GM21360 (cell line): ENCODE measurements at regions not wholly inside any gene's neighbourhood (a gene's known extent, or its start where the extent isn't known, plus 50 kb on each side); places are given as distances from the start of the nearest gene placed in this dataset.
A peak's percentile ranks its signal among the peaks of the same experiment; 100 is the strongest.
"Not testable (repeated sequence)": the region's sequence is repeated elsewhere in the genome, so short reads cannot be mapped to it uniquely, and the experiment has no call there.

Experiments used
- ATAC-seq: cut with Tn5 transposase; IDR thresholded peaks from one replicate; pipeline ENCODE4 v1.9.1; 2021; ENCODE audit warnings: mild to moderate bottlenecking, moderate library complexity; ENCODE audit not compliant: unreplicated experiment

GRCh38 chr10:123375097-123375496, 220.9 kb downstream of the BUB3 start:
- no peak for ATAC-seq

DNA sequence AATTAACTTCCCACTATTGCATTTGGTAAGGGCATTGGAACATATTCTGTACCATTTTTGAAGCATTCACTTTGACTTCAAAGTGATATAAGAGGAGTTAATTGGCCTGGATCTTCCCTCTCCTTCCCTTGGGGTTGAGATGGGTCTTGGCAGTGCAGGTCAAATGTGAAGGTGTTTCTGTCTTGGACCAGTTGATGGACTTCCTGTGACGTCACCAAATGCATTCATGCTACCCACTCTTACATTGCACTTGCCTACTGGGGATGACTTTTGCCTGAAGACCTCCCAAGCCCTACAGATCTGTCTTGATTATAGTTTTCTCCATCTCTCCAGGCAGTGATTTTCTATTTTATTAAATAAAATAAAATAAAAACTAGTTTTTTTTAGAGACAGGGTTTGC, 221.5 kb downstream of the BUB3 start:
- ATAC-seq, result no peak

- no peak for ATAC-seq
These were observed 223.7 kb downstream of the BUB3 start for GRCh38 chr10:123377883-123378282.

DNA sequence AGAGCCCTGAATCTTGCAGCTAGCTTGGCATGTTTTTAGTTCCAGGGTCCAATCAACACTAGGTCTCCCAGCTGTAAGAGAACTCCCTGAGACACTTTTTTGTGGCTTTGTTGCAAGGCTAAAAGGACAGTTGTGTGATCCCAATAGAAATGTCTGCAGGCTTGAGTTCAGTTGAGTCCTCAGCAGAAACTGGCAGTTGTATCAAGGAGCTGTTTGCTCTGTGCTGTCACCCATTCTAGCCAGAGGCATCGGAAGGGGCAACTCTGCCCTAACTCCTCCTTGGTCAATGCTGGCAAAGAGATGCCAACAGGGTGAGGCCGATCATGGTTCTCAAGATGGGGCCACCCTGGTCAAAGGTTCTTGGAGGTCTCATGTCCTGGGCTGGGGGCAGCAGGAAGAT, 224.1 kb downstream of the BUB3 start:
- ATAC-seq, result no peak

GRCh38 chr10:123379156-123379555, 225.0 kb downstream of the BUB3 start:
- no peak for ATAC-seq

GRCh38 chr10:123380491-123381085, 226.4 kb downstream of the BUB3 start:
- no peak for ATAC-seq

DNA sequence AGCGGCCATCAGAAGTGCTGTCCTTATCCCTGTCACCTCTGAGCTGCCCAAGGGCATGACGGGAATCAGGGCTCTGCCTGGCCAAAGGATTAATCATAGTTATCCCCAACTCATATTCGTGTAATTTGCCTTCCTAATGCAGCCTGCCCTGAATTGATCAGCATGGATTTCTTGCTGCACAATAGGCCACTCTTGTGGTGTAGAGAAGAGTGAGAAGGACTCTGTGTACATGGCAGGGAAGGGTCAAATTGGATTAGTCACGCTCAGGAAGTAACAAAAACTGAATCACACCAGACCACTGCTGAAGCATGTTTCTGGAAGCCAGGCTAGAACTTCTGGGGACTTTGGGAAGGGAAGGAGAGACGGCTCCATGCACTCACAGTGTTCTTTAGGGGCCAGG, 227.0 kb downstream of the BUB3 start:
- no peak for ATAC-seq

GRCh38 chr10:123382491-123382890, 228.3 kb downstream of the BUB3 start:
- ATAC-seq, result no peak

DNA sequence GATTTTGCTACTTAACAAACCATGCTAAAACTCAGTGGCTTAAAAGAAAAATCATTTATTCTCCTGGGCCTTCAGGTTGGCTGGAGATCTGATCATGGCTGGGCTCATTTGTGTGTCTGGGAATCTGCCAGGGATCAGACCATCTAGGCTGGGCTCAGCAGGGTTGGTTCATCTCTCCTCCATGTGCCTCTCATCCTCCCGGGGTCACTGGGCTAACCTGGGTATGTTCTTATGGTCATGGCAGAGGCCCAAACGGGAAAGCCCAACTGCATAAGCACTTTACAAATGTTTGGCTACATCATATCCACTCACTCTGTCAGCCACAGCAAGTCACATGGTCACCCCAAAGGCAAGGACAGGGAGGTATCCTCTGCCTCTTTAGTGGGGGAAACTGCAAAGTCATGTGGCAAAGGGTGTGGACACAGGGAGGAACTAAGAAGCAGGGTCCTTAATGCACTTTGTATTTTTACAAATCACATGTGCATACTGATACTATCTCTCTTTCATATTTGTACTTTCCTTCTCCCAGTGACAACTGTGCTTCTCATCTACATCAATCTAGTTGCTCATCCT, 231.4 kb downstream of the BUB3 start:
- no peak for ATAC-seq

- ATAC-seq, result no peak
These were observed 235.3 kb downstream of the BUB3 start for GRCh38 chr10:123389520-123389919.

- no peak for ATAC-seq
These were observed 236.1 kb downstream of the BUB3 start for GRCh38 chr10:123390332-123390731.

GRCh38 chr10:123390874-123391273, 236.7 kb downstream of the BUB3 start:
- ATAC-seq, result no peak

GRCh38 chr10:123391275-123392028, 237.2 kb downstream of the BUB3 start:
- peak; percentile 31 for ATAC-seq

DNA sequence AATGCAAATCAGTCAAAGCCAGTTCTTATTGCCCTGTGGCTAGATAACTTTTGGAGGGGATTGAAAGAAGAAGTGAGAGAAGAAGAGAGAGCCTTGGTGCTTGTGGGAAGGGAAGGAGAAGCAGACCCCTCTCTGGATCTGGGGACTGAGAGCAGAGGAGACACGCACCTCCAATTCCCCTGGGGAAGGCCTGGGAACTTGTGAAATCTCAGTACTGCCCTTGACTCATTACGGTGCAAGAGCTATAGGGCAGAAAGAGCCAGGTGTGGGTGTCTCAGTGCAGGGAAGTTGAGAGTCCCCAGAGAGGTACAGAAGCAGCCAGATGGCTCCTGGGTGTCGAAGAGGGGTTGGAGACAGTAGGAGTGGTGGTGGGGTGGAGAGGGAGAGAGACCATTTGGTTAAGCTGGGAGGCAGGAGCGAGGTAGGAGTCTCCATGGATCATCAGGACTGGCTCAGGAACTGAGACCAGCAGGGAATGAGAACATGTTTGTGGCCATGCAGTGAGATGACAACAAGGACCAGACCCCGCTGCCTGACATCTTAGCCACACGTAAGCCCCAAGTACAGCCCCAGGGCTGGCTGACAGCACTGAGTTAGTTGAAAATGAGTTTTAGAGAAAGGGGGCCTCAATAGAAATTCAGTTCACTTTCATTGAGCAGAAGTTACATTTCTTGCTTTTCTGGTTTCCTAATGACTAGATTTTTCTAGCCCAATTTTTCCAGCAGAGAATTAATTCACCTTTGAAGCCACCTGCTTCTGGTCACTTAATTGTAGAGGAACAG, 238.2 kb downstream of the BUB3 start:
- peak; percentile 83 for ATAC-seq

GRCh38 chr10:123393170-123393569, 239.0 kb downstream of the BUB3 start:
- ATAC-seq, result no peak

DNA sequence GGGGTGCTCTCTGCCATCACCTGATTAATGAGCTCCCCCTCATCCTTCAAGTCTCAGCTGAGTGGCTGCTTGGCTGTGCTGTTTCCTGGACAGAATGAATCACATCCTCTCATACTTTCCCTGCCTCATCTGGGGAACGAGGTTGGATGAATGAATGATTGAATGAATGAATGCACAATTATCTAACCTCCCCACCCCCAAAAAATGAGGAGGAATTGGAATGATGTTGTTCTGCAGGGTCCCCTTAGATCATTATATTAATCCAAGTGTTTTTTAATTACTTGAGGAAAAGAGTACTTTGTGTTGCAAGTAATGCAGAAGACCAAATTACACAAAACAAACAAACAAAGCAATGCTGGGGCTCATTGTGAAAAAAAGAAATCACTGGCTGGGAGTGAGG, 240.2 kb downstream of the BUB3 start:
- no peak for ATAC-seq

GRCh38 chr10:123395234-123395633, 241.0 kb downstream of the BUB3 start:
- ATAC-seq, result not testable (repeated sequence)

GRCh38 chr10:123395906-123396305, 241.7 kb downstream of the BUB3 start:
- no peak for ATAC-seq

DNA sequence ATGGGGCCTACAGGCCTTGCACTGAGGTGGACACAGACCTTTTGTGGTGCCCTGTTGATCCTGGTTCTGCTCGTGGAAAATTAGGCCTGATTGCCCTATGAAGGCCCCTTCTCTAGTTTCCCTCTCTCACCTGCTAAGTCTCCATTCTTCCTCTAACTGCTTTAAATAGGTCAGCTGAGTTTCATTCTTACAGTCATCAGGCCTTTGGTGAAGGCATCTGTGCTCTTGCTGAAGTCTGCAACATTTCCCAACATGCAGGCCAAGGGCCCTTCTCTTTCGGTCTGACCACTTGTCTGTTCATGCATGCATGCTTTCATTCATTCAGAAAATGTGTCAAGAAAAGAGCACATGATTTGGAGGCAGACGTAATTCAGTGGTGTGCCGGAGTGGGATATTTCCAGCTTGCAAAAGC, 244.0 kb downstream of the BUB3 start:
- peak; percentile 69 for ATAC-seq

DNA sequence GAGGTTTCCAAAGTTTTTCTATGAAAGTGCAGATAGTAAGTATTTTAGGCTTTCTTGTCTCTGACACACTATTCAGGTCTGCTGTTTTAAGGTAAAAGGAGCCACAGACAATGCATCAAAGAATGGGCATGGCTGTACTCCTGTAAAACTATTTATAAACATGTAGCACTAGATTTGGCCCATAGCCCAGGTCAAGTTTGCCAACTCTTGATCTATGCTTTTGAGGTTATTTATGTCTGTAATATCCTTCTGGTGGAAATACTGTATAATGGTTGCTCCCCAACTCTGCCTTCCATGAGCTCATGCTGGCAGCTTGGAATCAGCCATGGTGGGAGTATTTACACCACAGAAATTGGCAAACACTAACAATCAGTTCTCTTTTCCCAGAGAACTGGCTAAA, 244.6 kb downstream of the BUB3 start:
- ATAC-seq, result no peak

GRCh38 chr10:123399276-123399839, 245.2 kb downstream of the BUB3 start:
- ATAC-seq, result no peak
